ENCODE measurements at regions not wholly inside any gene's neighbourhood (a gene's known extent, or its start where the extent isn't known, plus 50 kb on each side); places are given as distances from the start of the nearest gene placed in this dataset.
A peak's percentile ranks its signal among the peaks of the same experiment; 100 is the strongest.

GRCh38 chr2:160956243-160956802 lies 203.9 kb upstream of the TANK start:
- ChIA-PET CTCF (interaction anchor here (1.0 to 2.9 kb wide), 2 partner anchors 14 to 633 kb away, joined by 3 to 14 read pairs; no protein-coding TSS in a partner anchor), POLR2A (no interaction called here)
- Histone ChIP-seq H3K4me1 (ENCODE audit: control insufficient read depth in 1 of 2, insufficient read depth in 2 of 2, low read depth in 1 of 2, low read length in 1 of 2) (peaks cover 0 to 3% of the 10 kb centered on the region in 2 experiments; a peak in 1 of 4 replicates), H3K27me3 (ENCODE audit: insufficient read depth) (no peaks in the 10 kb centered on the region), H3K4me2 (no peak overlapping the region), H2AFZ (ENCODE audit: low read depth) (no peak overlapping the region; the same call in 1 of the 2 replicates), H4K20me1 (ENCODE audit: insufficient read depth) (no peaks in the 10 kb centered on the region), H3K36me3 (replicated peaks in 1 of 2; ENCODE audit: control insufficient read depth in 1 of 2, insufficient read depth in 2 of 2, low read length in 1 of 2) (no peaks in the 10 kb centered on the region), H3K79me2 (ENCODE audit: insufficient read depth) (no peaks in the 10 kb centered on the region), H3K9me3 (no peaks in the 10 kb centered on the region), H3K4me3 (ENCODE audit: low read depth in 2 of 2, low read length in 1 of 2) (no peak overlapping the region), H3K9me2 (no peaks in the 10 kb centered on the region), H3K27ac (ENCODE audit: low read depth in 2 of 2, low read length in 1 of 2) (no peak overlapping the region), H3F3A (replicated peaks; ENCODE audit: insufficient read depth) (no peaks in the 10 kb centered on the region), H3K9ac (no peak overlapping the region)
- WGBS (ENCODE audit: low lambda C conversion rate): 85% methylated on average over 6 of the region's 6 CpGs
- TF ChIP-seq NFIC (IDR thresholded peaks at IDR 0.05; ENCODE audit: borderline replicate concordance) (no peak), REST (IDR thresholded peaks at IDR 0.05; ENCODE audit: low read depth, low read length) (no peak), JUND (IDR thresholded peaks at IDR 0.05) (no peak), CTCF (IDR thresholded peaks at IDR 0.05) (no peak), EZH2phosphoT487 (IDR thresholded peaks at IDR 0.05; ENCODE audit: borderline replicate concordance, low read depth) (no peak), ZBTB33 (IDR thresholded peaks at IDR 0.05; ENCODE audit: borderline replicate concordance, low read depth) (no peak), PBX3 (IDR thresholded peaks at IDR 0.05) (no peak), RXRA (IDR thresholded peaks at IDR 0.05; ENCODE audit: borderline replicate concordance, low read depth) (no peak), GATA2 (CRISPR knock-in tag; IDR thresholded peaks at IDR 0.05) (no peak), MEF2A (IDR thresholded peaks at IDR 0.05; ENCODE audit: borderline replicate concordance, low read depth) (no peak), EP300 (IDR thresholded peaks at IDR 0.05; ENCODE audit: borderline replicate concordance in 1 of 2, low read depth in 1 of 2, low read length in 1 of 2) (no peak), RAD21 (IDR thresholded peaks at IDR 0.05; ENCODE audit: low read length) (no peak), GABPA (IDR thresholded peaks at IDR 0.05; ENCODE audit: low read depth) (no peak), SMC3 (IDR thresholded peaks at IDR 0.05; ENCODE audit: low read depth, low read length) (no peak), FOXJ3 (CRISPR knock-in tag; IDR thresholded peaks at IDR 0.05) (no peak)
- DNase-seq: peak; percentile 11

Data from SK-N-SH (cell line).